HFF-Myc (cell line): ENCODE measurements at regions not wholly inside any gene's neighbourhood (a gene's known extent, or its start where the extent isn't known, plus 50 kb on each side); places are given as distances from the start of the nearest gene placed in this dataset.

Experiments
- DNase-seq: peaks from one replicate; pipeline ENCODE4 v3.0.0-alpha.2; 2011; ENCODE audit warnings: low read depth; ENCODE audit errors: extremely low read depth
- H3K4me3 ChIP-seq: replicated peaks from 2 replicates; pipeline ENCODE4 v1.5.1; 2011; ENCODE audit warnings: low read depth, mild to moderate bottlenecking, control low read depth, low read length
- CTCF ChIP-seq: IDR thresholded peaks from 2 replicates; pipeline ENCODE4 v1.5.1; 2012; ENCODE audit warnings: mild to moderate bottlenecking, low read depth, low read length, control low read depth; ENCODE audit errors: missing control alignments

DNA sequence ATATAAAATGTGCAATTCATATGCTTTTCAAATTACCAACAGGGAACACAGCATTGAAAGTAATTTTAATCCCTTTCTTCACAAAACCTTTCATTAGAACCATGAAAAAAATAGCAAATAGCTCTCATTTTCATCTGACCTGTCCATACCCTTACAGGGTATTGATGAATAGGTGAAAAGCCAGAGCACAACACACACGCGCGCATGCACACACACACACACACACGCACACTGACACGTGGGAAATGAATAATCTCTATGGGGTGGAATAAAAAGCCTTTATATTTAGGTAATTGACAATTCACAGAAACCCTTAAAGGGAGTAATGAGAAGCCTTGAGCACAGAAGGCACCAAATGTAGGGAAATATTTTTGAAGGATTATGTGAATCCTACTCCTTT, 76.2 kb upstream of the POU2AF2 start:
- TF ChIP-seq CTCF: no peak
- H3K4me3 ChIP-seq: no peak overlapping the region
- no peak for DNase-seq

- H3K4me3 ChIP-seq: no peak overlapping the region
- DNase-seq: no peak
- no peak for TF ChIP-seq CTCF
These were observed 76.7 kb upstream of the POU2AF2 start for GRCh38 chr11:111168871-111169270.

DNA sequence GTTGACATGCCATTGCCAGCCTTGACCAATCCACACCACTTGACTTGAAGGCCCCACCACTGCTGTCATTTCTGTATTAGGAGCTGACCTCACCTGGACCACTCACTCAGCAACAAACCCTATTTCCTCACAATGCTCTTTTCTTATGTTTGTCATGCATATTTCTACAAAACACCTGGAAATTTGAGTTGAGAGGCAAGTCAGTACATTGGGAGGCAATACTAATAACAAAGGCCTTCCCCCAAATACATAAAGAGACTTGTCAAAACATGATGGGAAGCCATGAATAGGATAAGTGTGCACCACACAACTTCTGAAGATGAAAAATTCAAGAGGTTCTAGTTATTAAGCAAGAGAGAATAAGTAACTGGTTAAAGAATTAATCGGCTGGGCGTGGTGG, 77.9 kb upstream of the POU2AF2 start:
- no peak for TF ChIP-seq CTCF
- no peak overlapping the region for H3K4me3 ChIP-seq
- no peak for DNase-seq

DNA sequence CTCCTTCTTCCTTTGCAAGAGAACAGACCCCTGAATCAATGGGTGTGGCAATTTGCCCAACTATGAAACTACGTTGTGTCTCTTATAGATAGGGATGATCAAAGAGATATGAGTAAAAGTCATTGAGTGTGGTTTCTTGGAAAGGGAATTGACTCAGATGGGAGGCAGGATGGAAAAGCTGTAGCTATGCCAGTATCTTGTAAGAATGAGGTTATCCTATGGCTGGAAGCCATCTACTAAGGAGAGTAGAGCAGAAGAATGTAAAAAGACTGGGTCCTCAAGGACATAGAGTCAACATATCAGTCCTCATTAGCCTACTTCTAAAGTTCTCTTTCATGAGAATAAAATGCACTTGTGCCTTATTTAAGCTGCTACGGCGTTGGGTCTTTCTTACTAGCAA, 78.9 kb upstream of the POU2AF2 start:
- no peak for TF ChIP-seq CTCF
- no peak for DNase-seq
- H3K4me3 ChIP-seq: no peak overlapping the region

- no peak for DNase-seq
- TF ChIP-seq CTCF: no peak
- no peak overlapping the region for H3K4me3 ChIP-seq
These were observed 83.2 kb upstream of the POU2AF2 start for GRCh38 chr11:111162305-111162704.

- DNase-seq: no peak
- no peak for TF ChIP-seq CTCF
- no peak overlapping the region for H3K4me3 ChIP-seq
These were observed 88.0 kb upstream of the POU2AF2 start for GRCh38 chr11:111157571-111157970.

DNA sequence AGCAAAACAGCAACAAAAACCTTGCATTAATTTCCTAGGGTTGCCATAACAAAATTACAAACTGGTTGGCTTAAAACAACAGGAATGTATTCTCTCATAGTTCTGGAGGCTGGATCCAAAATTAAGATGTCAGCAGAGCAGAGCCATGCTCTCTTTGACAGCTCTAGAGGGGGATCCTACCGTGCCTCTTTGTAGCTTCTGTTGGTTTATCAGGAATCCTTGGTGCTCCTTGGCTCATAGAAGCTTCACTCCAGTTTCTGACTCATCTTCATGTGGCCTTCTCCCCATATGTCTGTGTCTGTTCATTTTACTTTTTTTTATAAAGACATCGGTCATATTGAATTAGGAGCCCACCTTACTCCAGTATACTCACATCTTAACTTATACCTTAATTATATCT, 90.5 kb upstream of the POU2AF2 start:
- no peak for DNase-seq
- no peak overlapping the region for H3K4me3 ChIP-seq
- no peak for TF ChIP-seq CTCF
